ENCODE measurements at regions not wholly inside any gene's neighbourhood (a gene's known extent, or its start where the extent isn't known, plus 50 kb on each side); places are given as distances from the start of the nearest gene placed in this dataset.
"Not testable (repeated sequence)": the region's sequence is repeated elsewhere in the genome, so short reads cannot be mapped to it uniquely, and the experiment has no call there.

DNA sequence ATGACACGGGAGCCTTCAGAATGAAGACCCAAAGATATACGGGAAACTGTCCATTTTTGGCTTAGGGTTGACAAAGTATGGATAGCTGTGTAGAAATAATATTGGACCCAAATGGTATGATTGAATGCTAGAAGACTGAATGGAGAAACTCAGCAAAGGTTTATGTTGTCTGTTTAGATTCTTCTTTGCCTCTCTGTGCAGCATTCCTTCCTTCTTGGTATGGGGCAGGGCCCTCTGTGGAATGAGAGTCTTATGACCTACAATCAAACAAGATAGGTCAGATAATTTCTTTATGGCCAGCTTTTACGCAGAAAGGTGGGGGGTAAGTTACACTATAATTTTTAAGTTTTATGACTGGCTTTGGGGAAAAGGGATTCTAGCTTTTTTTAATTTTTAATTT lies 124.3 kb downstream of the PCDH10 start:
- ChIA-PET POLR2A (ENCODE audit: low non-redundant PET) (no interaction called here), CTCF (no interaction called here)
- Histone ChIP-seq H3K4me3 (ENCODE audit: low read depth, low read length, poor library complexity, severe bottlenecking) (no peak overlapping the region), H3K27me3 (replicated peaks; ENCODE audit: insufficient read depth, low read depth, low read length, poor library complexity) (no peaks in the 10 kb centered on the region), H3K9me3 (ENCODE audit: low read depth, low read length, poor library complexity, severe bottlenecking) (no peaks in the 10 kb centered on the region), H3K4me1 (ENCODE audit: insufficient read depth, low read length, poor library complexity, severe bottlenecking) (no peaks in the 10 kb centered on the region), H3K36me3 (ENCODE audit: insufficient read depth, low read length, poor library complexity, severe bottlenecking) (no peaks in the 10 kb centered on the region), H3K27ac (ENCODE audit: low read depth, low read length, poor library complexity, severe bottlenecking) (no peak overlapping the region)
- intact Hi-C loops (cut with micrococcal nuclease; ENCODE audit: unreplicated experiment), result no loop called here
- TF ChIP-seq CTCF (conservative IDR thresholded peaks at IDR 0.05; ENCODE audit: low read depth, low read length) (no peak), EZH2 (IDR thresholded peaks at IDR 0.05; ENCODE audit: borderline replicate concordance, low read depth, low read length, poor library complexity, severe bottlenecking) (no peak)
- DNase-seq (ENCODE audit: low spot score), result no peak
- BruUV-seq (replicated peaks), result no TSS peak

DNA sequence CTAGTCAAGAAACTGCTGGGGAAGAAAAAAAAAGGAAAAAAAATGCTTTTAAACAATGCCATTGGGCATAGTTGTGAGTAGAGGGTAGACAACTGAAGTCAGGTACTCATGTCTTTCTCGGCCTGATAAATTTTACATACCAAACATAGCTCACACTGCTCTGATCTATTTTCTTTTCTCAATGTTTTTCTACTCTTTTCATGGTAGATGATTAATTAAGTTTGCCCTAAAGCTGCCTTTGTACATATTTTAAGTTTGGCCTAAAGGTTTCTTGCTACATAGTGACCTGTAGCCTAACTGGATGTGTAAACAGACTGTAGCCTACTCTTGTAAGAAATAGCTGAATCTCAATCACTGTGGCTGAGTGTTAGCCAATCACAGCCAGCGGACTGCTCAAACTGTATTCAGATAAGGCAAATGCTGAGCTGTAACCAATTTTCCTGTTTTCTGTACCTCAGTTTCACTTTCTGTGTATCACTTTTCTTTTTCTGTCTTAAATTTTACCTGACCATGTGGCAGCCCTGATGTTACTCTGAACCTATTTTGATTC lies 121.0 kb downstream of the PCDH10 start:
- Histone ChIP-seq H3K36me3 (ENCODE audit: insufficient read depth, low read length, poor library complexity, severe bottlenecking) (no peaks in the 10 kb centered on the region), H3K4me1 (ENCODE audit: insufficient read depth, low read length, poor library complexity, severe bottlenecking) (no peaks in the 10 kb centered on the region), H3K4me3 (ENCODE audit: low read depth, low read length, poor library complexity, severe bottlenecking) (no peak overlapping the region), H3K9me3 (ENCODE audit: low read depth, low read length, poor library complexity, severe bottlenecking) (no peaks in the 10 kb centered on the region), H3K27me3 (replicated peaks; ENCODE audit: insufficient read depth, low read depth, low read length, poor library complexity) (no peaks in the 10 kb centered on the region), H3K27ac (ENCODE audit: low read depth, low read length, poor library complexity, severe bottlenecking) (no peak overlapping the region)
- no peak for DNase-seq (ENCODE audit: low spot score)
- no peak for TF ChIP-seq CTCF (conservative IDR thresholded peaks at IDR 0.05; ENCODE audit: low read depth, low read length)
- TF ChIP-seq EZH2 (IDR thresholded peaks at IDR 0.05; ENCODE audit: borderline replicate concordance, low read depth, low read length, poor library complexity, severe bottlenecking), result no peak
- CTCF ChIA-PET, result no interaction called here
- POLR2A ChIA-PET (ENCODE audit: low non-redundant PET), result interaction anchor here (0.7 kb wide), 1 partner anchor 116 kb away, joined by 4 read pairs; no protein-coding TSS in a partner anchor
- intact Hi-C loops (cut with micrococcal nuclease; ENCODE audit: unreplicated experiment), result no loop called here
- BruUV-seq (replicated peaks), result no TSS peak

- no TSS peak for BruUV-seq (replicated peaks)
- Histone ChIP-seq H3K27me3 (replicated peaks; ENCODE audit: insufficient read depth, low read depth, low read length, poor library complexity) (no peaks in the 10 kb centered on the region), H3K4me1 (ENCODE audit: insufficient read depth, low read length, poor library complexity, severe bottlenecking) (no peaks in the 10 kb centered on the region), H3K9me3 (ENCODE audit: low read depth, low read length, poor library complexity, severe bottlenecking) (no peaks in the 10 kb centered on the region), H3K4me3 (ENCODE audit: low read depth, low read length, poor library complexity, severe bottlenecking) (no peak overlapping the region), H3K27ac (ENCODE audit: low read depth, low read length, poor library complexity, severe bottlenecking) (no peak overlapping the region), H3K36me3 (ENCODE audit: insufficient read depth, low read length, poor library complexity, severe bottlenecking) (no peaks in the 10 kb centered on the region)
- TF ChIP-seq CTCF (conservative IDR thresholded peaks at IDR 0.05; ENCODE audit: low read depth, low read length), result no peak
- TF ChIP-seq EZH2 (IDR thresholded peaks at IDR 0.05; ENCODE audit: borderline replicate concordance, low read depth, low read length, poor library complexity, severe bottlenecking), result no peak
- ChIA-PET POLR2A (ENCODE audit: low non-redundant PET) (no interaction called here), CTCF (no interaction called here)
- intact Hi-C loops (cut with micrococcal nuclease; ENCODE audit: unreplicated experiment), result no loop called here
- DNase-seq (ENCODE audit: low spot score), result no peak
Measured at GRCh38 chr4:133268205-133268604, 119.1 kb downstream of the PCDH10 start.

GRCh38 chr4:133267506-133267905 lies 118.4 kb downstream of the PCDH10 start:
- H3K4me1 ChIP-seq (ENCODE audit: insufficient read depth, low read length, poor library complexity, severe bottlenecking); POLR2A ChIA-PET (ENCODE audit: low non-redundant PET); BruUV-seq (replicated peaks); DNase-seq (ENCODE audit: low spot score); H3K27ac ChIP-seq (ENCODE audit: low read depth, low read length, poor library complexity, severe bottlenecking); CTCF ChIA-PET; H3K27me3 ChIP-seq (replicated peaks; ENCODE audit: insufficient read depth, low read depth, low read length, poor library complexity); H3K9me3 ChIP-seq (ENCODE audit: low read depth, low read length, poor library complexity, severe bottlenecking); H3K4me3 ChIP-seq (ENCODE audit: low read depth, low read length, poor library complexity, severe bottlenecking); intact Hi-C loops (cut with micrococcal nuclease; ENCODE audit: unreplicated experiment); H3K36me3 ChIP-seq (ENCODE audit: insufficient read depth, low read length, poor library complexity, severe bottlenecking): not testable (repeated sequence)

- H3K27ac ChIP-seq (ENCODE audit: low read depth, low read length, poor library complexity, severe bottlenecking); H3K9me3 ChIP-seq (ENCODE audit: low read depth, low read length, poor library complexity, severe bottlenecking); DNase-seq (ENCODE audit: low spot score); CTCF ChIA-PET; POLR2A ChIA-PET (ENCODE audit: low non-redundant PET); H3K27me3 ChIP-seq (replicated peaks; ENCODE audit: insufficient read depth, low read depth, low read length, poor library complexity); H3K36me3 ChIP-seq (ENCODE audit: insufficient read depth, low read length, poor library complexity, severe bottlenecking); intact Hi-C loops (cut with micrococcal nuclease; ENCODE audit: unreplicated experiment); H3K4me1 ChIP-seq (ENCODE audit: insufficient read depth, low read length, poor library complexity, severe bottlenecking); BruUV-seq (replicated peaks); H3K4me3 ChIP-seq (ENCODE audit: low read depth, low read length, poor library complexity, severe bottlenecking): not testable (repeated sequence)
Measured at GRCh38 chr4:133266966-133267365, 117.9 kb downstream of the PCDH10 start.
